ENCODE measurements at regions not wholly inside any gene's neighbourhood (a gene's known extent, or its start where the extent isn't known, plus 50 kb on each side); places are given as distances from the start of the nearest gene placed in this dataset.

- no peak for TF ChIP-seq USF1 (IDR thresholded peaks at IDR 0.05)
- TF ChIP-seq CEBPB (IDR thresholded peaks at IDR 0.05): no peak
- TF ChIP-seq EP300 (IDR thresholded peaks at IDR 0.05; ENCODE audit: borderline replicate concordance): no peak
- TF ChIP-seq EGR1 (IDR thresholded peaks at IDR 0.05): no peak
- no peak for TF ChIP-seq FOXM1 (IDR thresholded peaks at IDR 0.05; ENCODE audit: borderline replicate concordance, low read depth)
- TF ChIP-seq YY1 (IDR thresholded peaks at IDR 0.05; ENCODE audit: low read depth): no peak
- TF ChIP-seq CREB1 (IDR thresholded peaks at IDR 0.05; ENCODE audit: low read depth): no peak
- no peak for TF ChIP-seq TAF1 (IDR thresholded peaks at IDR 0.05; ENCODE audit: low read depth)
- no peak for TF ChIP-seq REST (IDR thresholded peaks at IDR 0.05; ENCODE audit: low read depth)
- TF ChIP-seq RAD21 (IDR thresholded peaks at IDR 0.05; ENCODE audit: low read depth): no peak
- TF ChIP-seq ZBTB7A (IDR thresholded peaks at IDR 0.05; ENCODE audit: low read depth): no peak
- TF ChIP-seq MAX (IDR thresholded peaks at IDR 0.05): no peak
- TF ChIP-seq NFIC (IDR thresholded peaks at IDR 0.05): no peak
These were observed 96.2 kb upstream of the EYS start for GRCh38 chr6:65803186-65803585.

GRCh38 chr6:65799389-65799788 is 92.4 kb upstream of the EYS start:
- TF ChIP-seq NFIC (IDR thresholded peaks at IDR 0.05) (no peak), TCF12 (IDR thresholded peaks at IDR 0.05; ENCODE audit: low read depth) (no peak), EP300 (IDR thresholded peaks at IDR 0.05; ENCODE audit: borderline replicate concordance) (no peak)

- TF ChIP-seq TAF1 (IDR thresholded peaks at IDR 0.05; ENCODE audit: low read depth) (no peak), REST (IDR thresholded peaks at IDR 0.05; ENCODE audit: low read depth) (no peak), TCF12 (IDR thresholded peaks at IDR 0.05; ENCODE audit: low read depth) (no peak), USF1 (IDR thresholded peaks at IDR 0.05) (no peak), RAD21 (IDR thresholded peaks at IDR 0.05; ENCODE audit: low read depth) (no peak), TEAD4 (IDR thresholded peaks at IDR 0.05) (no peak), EGR1 (IDR thresholded peaks at IDR 0.05) (no peak), MAX (IDR thresholded peaks at IDR 0.05) (no peak), NFIC (IDR thresholded peaks at IDR 0.05) (no peak), ZBTB7A (IDR thresholded peaks at IDR 0.05; ENCODE audit: low read depth) (no peak), CREB1 (IDR thresholded peaks at IDR 0.05; ENCODE audit: low read depth) (no peak), FOXM1 (IDR thresholded peaks at IDR 0.05; ENCODE audit: borderline replicate concordance, low read depth) (no peak), EP300 (IDR thresholded peaks at IDR 0.05; ENCODE audit: borderline replicate concordance) (no peak), CEBPB (IDR thresholded peaks at IDR 0.05) (no peak), YY1 (IDR thresholded peaks at IDR 0.05; ENCODE audit: low read depth) (no peak)
These were observed 91.4 kb upstream of the EYS start for GRCh38 chr6:65798280-65799014.

GRCh38 chr6:65790666-65791065 is 83.6 kb upstream of the EYS start:
- TF ChIP-seq EP300 (IDR thresholded peaks at IDR 0.05; ENCODE audit: borderline replicate concordance) (no peak), TEAD4 (IDR thresholded peaks at IDR 0.05) (no peak), NFIC (IDR thresholded peaks at IDR 0.05) (no peak), TAF1 (IDR thresholded peaks at IDR 0.05; ENCODE audit: low read depth) (no peak), CEBPB (IDR thresholded peaks at IDR 0.05) (no peak), RAD21 (IDR thresholded peaks at IDR 0.05; ENCODE audit: low read depth) (no peak), MAX (IDR thresholded peaks at IDR 0.05) (no peak)

- TF ChIP-seq MAX (IDR thresholded peaks at IDR 0.05) (no peak), EGR1 (IDR thresholded peaks at IDR 0.05) (no peak), TEAD4 (IDR thresholded peaks at IDR 0.05) (no peak), RAD21 (IDR thresholded peaks at IDR 0.05; ENCODE audit: low read depth) (no peak), USF1 (IDR thresholded peaks at IDR 0.05) (no peak), YY1 (IDR thresholded peaks at IDR 0.05; ENCODE audit: low read depth) (no peak), ZBTB7A (IDR thresholded peaks at IDR 0.05; ENCODE audit: low read depth) (no peak), CEBPB (IDR thresholded peaks at IDR 0.05) (no peak), REST (IDR thresholded peaks at IDR 0.05; ENCODE audit: low read depth) (no peak), NFIC (IDR thresholded peaks at IDR 0.05) (no peak), CREB1 (IDR thresholded peaks at IDR 0.05; ENCODE audit: low read depth) (no peak)
These were observed 80.8 kb upstream of the EYS start for GRCh38 chr6:65787787-65788186.
